Loucy (cell line): ENCODE measurements at regions not wholly inside any gene's neighbourhood (a gene's known extent, or its start where the extent isn't known, plus 50 kb on each side); places are given as distances from the start of the nearest gene placed in this dataset.

Experiments used
- EZH2phosphoT487 ChIP-seq: fragments of 200-600 bp; IDR thresholded peaks from 2 replicates; pipeline ENCODE4 v1.6.1; 2018; ENCODE audit warnings: antibody characterized with exemption, mild to moderate bottlenecking, moderate library complexity, borderline replicate concordance
- TF ChIP-seq, protein P1 (sequence below): fragments of 200-600 bp; sonication (generic); conservative IDR thresholded peaks from 2 replicates; pipeline ENCODE4 v1.5.1; 2014; ENCODE audit warnings: mild to moderate bottlenecking, antibody characterized with exemption, low read length

DNA sequence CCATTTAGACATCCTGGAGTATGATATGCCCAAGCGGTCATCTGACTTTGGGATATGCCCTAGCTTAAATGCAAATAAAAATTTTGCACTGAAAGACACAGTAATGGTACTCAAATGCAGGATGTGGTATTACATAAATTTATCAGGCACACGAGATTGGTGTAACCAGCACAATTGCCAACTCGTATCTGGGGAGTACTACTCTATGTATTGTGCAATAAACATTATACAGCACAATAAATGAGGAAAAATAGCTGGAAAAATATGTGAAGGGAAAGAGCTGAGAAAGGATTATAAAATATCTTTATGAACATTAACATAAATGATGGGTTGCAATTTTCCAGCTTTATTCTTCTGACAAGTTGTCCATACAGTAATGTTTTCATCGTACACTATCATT lies 505.5 kb upstream of the TENM3 start:
- TF ChIP-seq, protein P1, sequence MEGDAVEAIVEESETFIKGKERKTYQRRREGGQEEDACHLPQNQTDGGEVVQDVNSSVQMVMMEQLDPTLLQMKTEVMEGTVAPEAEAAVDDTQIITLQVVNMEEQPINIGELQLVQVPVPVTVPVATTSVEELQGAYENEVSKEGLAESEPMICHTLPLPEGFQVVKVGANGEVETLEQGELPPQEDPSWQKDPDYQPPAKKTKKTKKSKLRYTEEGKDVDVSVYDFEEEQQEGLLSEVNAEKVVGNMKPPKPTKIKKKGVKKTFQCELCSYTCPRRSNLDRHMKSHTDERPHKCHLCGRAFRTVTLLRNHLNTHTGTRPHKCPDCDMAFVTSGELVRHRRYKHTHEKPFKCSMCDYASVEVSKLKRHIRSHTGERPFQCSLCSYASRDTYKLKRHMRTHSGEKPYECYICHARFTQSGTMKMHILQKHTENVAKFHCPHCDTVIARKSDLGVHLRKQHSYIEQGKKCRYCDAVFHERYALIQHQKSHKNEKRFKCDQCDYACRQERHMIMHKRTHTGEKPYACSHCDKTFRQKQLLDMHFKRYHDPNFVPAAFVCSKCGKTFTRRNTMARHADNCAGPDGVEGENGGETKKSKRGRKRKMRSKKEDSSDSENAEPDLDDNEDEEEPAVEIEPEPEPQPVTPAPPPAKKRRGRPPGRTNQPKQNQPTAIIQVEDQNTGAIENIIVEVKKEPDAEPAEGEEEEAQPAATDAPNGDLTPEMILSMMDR = no peak
- TF ChIP-seq EZH2phosphoT487 = no peak
